ENCODE measurements at regions not wholly inside any gene's neighbourhood (a gene's known extent, or its start where the extent isn't known, plus 50 kb on each side); places are given as distances from the start of the nearest gene placed in this dataset.

- TF ChIP-seq POLR2A (IDR thresholded peaks at IDR 0.05), result no peak
- TF ChIP-seq, protein P1, sequence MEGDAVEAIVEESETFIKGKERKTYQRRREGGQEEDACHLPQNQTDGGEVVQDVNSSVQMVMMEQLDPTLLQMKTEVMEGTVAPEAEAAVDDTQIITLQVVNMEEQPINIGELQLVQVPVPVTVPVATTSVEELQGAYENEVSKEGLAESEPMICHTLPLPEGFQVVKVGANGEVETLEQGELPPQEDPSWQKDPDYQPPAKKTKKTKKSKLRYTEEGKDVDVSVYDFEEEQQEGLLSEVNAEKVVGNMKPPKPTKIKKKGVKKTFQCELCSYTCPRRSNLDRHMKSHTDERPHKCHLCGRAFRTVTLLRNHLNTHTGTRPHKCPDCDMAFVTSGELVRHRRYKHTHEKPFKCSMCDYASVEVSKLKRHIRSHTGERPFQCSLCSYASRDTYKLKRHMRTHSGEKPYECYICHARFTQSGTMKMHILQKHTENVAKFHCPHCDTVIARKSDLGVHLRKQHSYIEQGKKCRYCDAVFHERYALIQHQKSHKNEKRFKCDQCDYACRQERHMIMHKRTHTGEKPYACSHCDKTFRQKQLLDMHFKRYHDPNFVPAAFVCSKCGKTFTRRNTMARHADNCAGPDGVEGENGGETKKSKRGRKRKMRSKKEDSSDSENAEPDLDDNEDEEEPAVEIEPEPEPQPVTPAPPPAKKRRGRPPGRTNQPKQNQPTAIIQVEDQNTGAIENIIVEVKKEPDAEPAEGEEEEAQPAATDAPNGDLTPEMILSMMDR (IDR thresholded peaks at IDR 0.05), result no peak
Measured at GRCh38 chr3:6112546-6112945, 748.4 kb upstream of the GRM7 start.

Data from Peyer's patch (tissue), 4 donors.